ENCODE measurements at regions not wholly inside any gene's neighbourhood (a gene's known extent, or its start where the extent isn't known, plus 50 kb on each side); places are given as distances from the start of the nearest gene placed in this dataset.
A peak's percentile ranks its signal among the peaks of the same experiment; 100 is the strongest.

DNA sequence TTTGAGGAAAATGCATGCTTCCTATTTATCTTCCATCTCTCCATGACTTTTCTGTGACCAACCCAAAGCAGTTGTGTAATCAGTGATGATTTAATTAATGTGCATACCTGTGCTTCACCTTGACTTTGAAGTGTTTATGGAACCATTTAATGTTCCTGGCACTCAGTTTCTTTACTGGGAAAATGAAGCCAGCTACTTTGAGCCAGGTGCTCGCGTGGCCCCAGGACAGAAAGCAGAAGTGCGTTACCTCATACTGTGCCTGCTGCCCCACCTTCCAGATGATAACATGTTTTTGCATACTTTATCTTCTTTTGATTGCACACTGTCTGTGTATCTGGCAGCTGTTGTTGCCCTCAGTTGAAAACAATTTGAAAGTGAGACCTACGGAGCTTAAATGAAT lies 61.3 kb downstream of the PMAIP1 start:
- no peak overlapping the region for H3K27ac ChIP-seq (ENCODE audit: low read length)
- ATAC-seq (no peak), DNase-seq (no peak)
- 75% methylated on average over 4 of the region's 4 CpGs for WGBS
- H3K4me1 ChIP-seq (ENCODE audit: control insufficient read depth, insufficient read depth, low read length) = no peaks in the 10 kb centered on the region
- no peaks in the 10 kb centered on the region for H3K27me3 ChIP-seq (ENCODE audit: control insufficient read depth, insufficient read depth)
- H3K4me3 ChIP-seq (ENCODE audit: low read length) = no peak overlapping the region
- H3K9me3 ChIP-seq (ENCODE audit: control insufficient read depth, low read length) = no peaks in the 10 kb centered on the region
- intact Hi-C loops (cut with DNase I) = no loop called here

- Histone ChIP-seq H3K27me3 (ENCODE audit: control insufficient read depth, insufficient read depth) (no peaks in the 10 kb centered on the region), H3K4me1 (ENCODE audit: control insufficient read depth, insufficient read depth, low read length) (no peaks in the 10 kb centered on the region), H3K4me3 (ENCODE audit: low read length) (no peak overlapping the region), H3K27ac (ENCODE audit: low read length) (no peak overlapping the region), H3K9me3 (ENCODE audit: control insufficient read depth, low read length) (no peaks in the 10 kb centered on the region)
- intact Hi-C loops (cut with DNase I) = no loop called here
- DNase-seq (no peak), ATAC-seq (no peak)
- WGBS = 95% methylated on average over 2 of the region's 2 CpGs
Observed at GRCh38 chr18:59960272-59960671, 60.5 kb downstream of the PMAIP1 start.

- Histone ChIP-seq H3K27me3 (ENCODE audit: control insufficient read depth, insufficient read depth) (no peaks in the 10 kb centered on the region), H3K27ac (ENCODE audit: low read length) (no peak overlapping the region), H3K4me3 (ENCODE audit: low read length) (no peak overlapping the region), H3K9me3 (ENCODE audit: control insufficient read depth, low read length) (no peaks in the 10 kb centered on the region), H3K4me1 (ENCODE audit: control insufficient read depth, insufficient read depth, low read length) (no peaks in the 10 kb centered on the region)
- intact Hi-C loops (cut with DNase I) = no loop called here
- ATAC-seq (no peak), DNase-seq (no peak)
- WGBS = 70% methylated on average over 2 of the region's 2 CpGs
Observed at GRCh38 chr18:59959606-59960005, 59.8 kb downstream of the PMAIP1 start.

GRCh38 chr18:59959073-59959472 lies 59.3 kb downstream of the PMAIP1 start:
- no peak overlapping the region for H3K4me3 ChIP-seq (ENCODE audit: low read length)
- H3K27me3 ChIP-seq (ENCODE audit: control insufficient read depth, insufficient read depth) = no peaks in the 10 kb centered on the region
- 95% methylated on average over 3 of the region's 3 CpGs for WGBS
- DNase-seq = no peak
- intact Hi-C loops (cut with DNase I) = no loop called here
- ATAC-seq = no peak
- H3K27ac ChIP-seq (ENCODE audit: low read length) = no peak overlapping the region
- H3K4me1 ChIP-seq (ENCODE audit: control insufficient read depth, insufficient read depth, low read length) = no peaks in the 10 kb centered on the region
- H3K9me3 ChIP-seq (ENCODE audit: control insufficient read depth, low read length) = no peaks in the 10 kb centered on the region

DNA sequence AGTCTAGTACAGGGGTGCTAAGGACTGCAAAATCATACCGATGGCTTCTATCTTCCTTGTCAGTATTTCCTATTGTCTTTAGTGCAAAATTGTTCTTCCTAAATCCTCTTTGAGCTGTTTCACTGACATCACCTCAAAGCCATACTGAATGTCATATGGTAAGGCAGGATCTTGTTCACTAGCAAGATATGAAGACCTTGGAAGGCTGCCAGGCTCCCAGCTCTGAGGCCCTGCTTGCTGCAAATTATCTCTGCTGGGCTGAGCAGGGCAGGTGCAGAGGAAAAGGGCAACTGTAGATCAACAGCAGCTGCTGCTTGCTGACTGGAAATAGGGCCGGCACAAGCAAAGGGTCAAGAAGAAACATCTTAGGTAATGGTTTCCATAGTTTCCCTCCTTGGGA lies 58.2 kb downstream of the PMAIP1 start:
- no peak for ATAC-seq
- Histone ChIP-seq H3K4me3 (ENCODE audit: low read length) (no peak overlapping the region), H3K9me3 (ENCODE audit: control insufficient read depth, low read length) (no peaks in the 10 kb centered on the region), H3K27me3 (ENCODE audit: control insufficient read depth, insufficient read depth) (no peaks in the 10 kb centered on the region), H3K4me1 (ENCODE audit: control insufficient read depth, insufficient read depth, low read length) (no peaks in the 10 kb centered on the region), H3K27ac (ENCODE audit: low read length) (no peak overlapping the region)
- 9% methylated on average over 2 of the region's 2 CpGs for WGBS
- DNase-seq = peak in 1 of 3 donors; percentile 65
- intact Hi-C loops (cut with DNase I) = no loop called here

GRCh38 chr18:59954755-59955156 lies 55.0 kb downstream of the PMAIP1 start:
- intact Hi-C loops (cut with DNase I) = no loop called here
- WGBS = 58% methylated on average over 2 of the region's 2 CpGs
- H3K27me3 ChIP-seq (ENCODE audit: control insufficient read depth, insufficient read depth) = no peaks in the 10 kb centered on the region
- no peaks in the 10 kb centered on the region for H3K4me1 ChIP-seq (ENCODE audit: control insufficient read depth, insufficient read depth, low read length)
- ATAC-seq (no peak), DNase-seq (no peak)
- no peak overlapping the region for H3K27ac ChIP-seq (ENCODE audit: low read length)
- no peak overlapping the region for H3K4me3 ChIP-seq (ENCODE audit: low read length)
- no peaks in the 10 kb centered on the region for H3K9me3 ChIP-seq (ENCODE audit: control insufficient read depth, low read length)

- Histone ChIP-seq H3K27me3 (ENCODE audit: control insufficient read depth, insufficient read depth) (no peaks in the 10 kb centered on the region), H3K27ac (ENCODE audit: low read length) (no peak overlapping the region), H3K9me3 (ENCODE audit: control insufficient read depth, low read length) (no peaks in the 10 kb centered on the region), H3K4me3 (ENCODE audit: low read length) (no peak overlapping the region), H3K4me1 (ENCODE audit: control insufficient read depth, insufficient read depth, low read length) (no peaks in the 10 kb centered on the region)
- WGBS = 76% methylated on average over 1 of the region's 1 CpG
- intact Hi-C loops (cut with DNase I) = no loop called here
- no peak for DNase-seq
- ATAC-seq = no peak
Observed at GRCh38 chr18:59954241-59954640, 54.4 kb downstream of the PMAIP1 start.

Measured in right cardiac atrium (tissue), 5 donors.